ENCODE measurements at regions not wholly inside any gene's neighbourhood (a gene's known extent, or its start where the extent isn't known, plus 50 kb on each side); places are given as distances from the start of the nearest gene placed in this dataset.

DNA sequence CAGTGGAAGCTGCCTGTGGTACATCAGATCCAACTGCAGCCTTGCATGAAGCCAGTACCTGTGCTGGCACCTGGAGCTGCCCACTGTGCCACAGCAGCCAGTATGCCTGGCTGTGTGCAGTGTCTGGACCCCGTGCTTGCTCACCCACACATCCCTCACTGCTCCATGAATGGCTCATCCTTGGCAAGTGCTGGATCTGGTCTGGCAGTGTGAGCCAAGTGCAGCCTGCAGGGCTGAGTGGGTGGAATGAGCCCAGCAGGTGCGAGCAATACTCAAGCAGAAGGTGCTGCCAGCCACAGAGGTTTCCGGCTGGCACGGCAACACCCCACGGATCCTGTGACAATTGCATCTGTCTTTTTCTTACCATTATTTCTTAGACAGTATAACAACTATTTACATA lies 488.2 kb upstream of the ROBO2 start:
- TF ChIP-seq POLR2A (IDR thresholded peaks at IDR 0.05) (no peak), POLR2AphosphoS5 (IDR thresholded peaks at IDR 0.05) (no peak), EP300 (IDR thresholded peaks at IDR 0.05) (no peak)
- TF ChIP-seq, protein P1, sequence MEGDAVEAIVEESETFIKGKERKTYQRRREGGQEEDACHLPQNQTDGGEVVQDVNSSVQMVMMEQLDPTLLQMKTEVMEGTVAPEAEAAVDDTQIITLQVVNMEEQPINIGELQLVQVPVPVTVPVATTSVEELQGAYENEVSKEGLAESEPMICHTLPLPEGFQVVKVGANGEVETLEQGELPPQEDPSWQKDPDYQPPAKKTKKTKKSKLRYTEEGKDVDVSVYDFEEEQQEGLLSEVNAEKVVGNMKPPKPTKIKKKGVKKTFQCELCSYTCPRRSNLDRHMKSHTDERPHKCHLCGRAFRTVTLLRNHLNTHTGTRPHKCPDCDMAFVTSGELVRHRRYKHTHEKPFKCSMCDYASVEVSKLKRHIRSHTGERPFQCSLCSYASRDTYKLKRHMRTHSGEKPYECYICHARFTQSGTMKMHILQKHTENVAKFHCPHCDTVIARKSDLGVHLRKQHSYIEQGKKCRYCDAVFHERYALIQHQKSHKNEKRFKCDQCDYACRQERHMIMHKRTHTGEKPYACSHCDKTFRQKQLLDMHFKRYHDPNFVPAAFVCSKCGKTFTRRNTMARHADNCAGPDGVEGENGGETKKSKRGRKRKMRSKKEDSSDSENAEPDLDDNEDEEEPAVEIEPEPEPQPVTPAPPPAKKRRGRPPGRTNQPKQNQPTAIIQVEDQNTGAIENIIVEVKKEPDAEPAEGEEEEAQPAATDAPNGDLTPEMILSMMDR (IDR thresholded peaks at IDR 0.05), result no peak

Data from stomach (tissue), 4 donors.